IgD-negative memory B cell (primary cell): ENCODE measurements at regions not wholly inside any gene's neighbourhood (a gene's known extent, or its start where the extent isn't known, plus 50 kb on each side); places are given as distances from the start of the nearest gene placed in this dataset.

ENCODE experiments used
- H3K27ac Mint-ChIP-seq, 3 donors: one replicate each; pipeline ENCODE4 v1.8.0; 2020 to 2022; ENCODE audit warnings: mild to moderate bottlenecking in 3 of 3, mixed read lengths in 3 of 3, moderate library complexity in 1 of 3
- H3K27me3 Mint-ChIP-seq: one replicate; pipeline ENCODE4 v1.8.0; 2021; ENCODE audit warnings: mixed read lengths
- H3K36me3 Mint-ChIP-seq: one replicate; pipeline ENCODE4 v1.8.0; 2020; ENCODE audit warnings: mild to moderate bottlenecking, mixed read lengths
- H3K4me1 Mint-ChIP-seq, 3 donors: one replicate each; pipeline ENCODE4 v1.8.0; 2020 to 2022; ENCODE audit warnings: mixed read lengths in 3 of 3, mild to moderate bottlenecking in 1 of 3
- H3K4me3 Mint-ChIP-seq, 4 donors: one replicate each; pipeline ENCODE4 v1.8.0; 2020 to 2022; ENCODE audit warnings: mild to moderate bottlenecking in 4 of 4, mixed read lengths in 4 of 4, moderate library complexity in 3 of 4
- H3K9me3 Mint-ChIP-seq, 3 donors: one replicate each; pipeline ENCODE4 v1.8.0; 2020 to 2021; ENCODE audit warnings: mixed read lengths in 3 of 3, mild to moderate bottlenecking in 1 of 3

- Mint-ChIP-seq H3K27me3 (no peaks in the 10 kb centered on the region), H3K4me1 (peaks cover 0 to 1% (median 0%) of the 10 kb centered on the region in 3 donors), H3K27ac (no peak overlapping the region), H3K9me3 (peaks cover 4 to 19% (median 11%) of the 10 kb centered on the region in 3 donors), H3K36me3 (no peaks in the 10 kb centered on the region), H3K4me3 (no peak overlapping the region)
Measured at GRCh38 chr12:82187011-82187410, 171.2 kb downstream of the CCDC59 start.

GRCh38 chr12:82186282-82186681 lies 171.9 kb downstream of the CCDC59 start:
- peaks cover 0 to 1% (median 0%) of the 10 kb centered on the region in 3 donors for H3K4me1 Mint-ChIP-seq
- H3K4me3 Mint-ChIP-seq: no peak overlapping the region
- H3K36me3 Mint-ChIP-seq: no peaks in the 10 kb centered on the region
- no peaks in the 10 kb centered on the region for H3K27me3 Mint-ChIP-seq
- H3K9me3 Mint-ChIP-seq: peaks cover 4 to 19% (median 11%) of the 10 kb centered on the region in 3 donors
- H3K27ac Mint-ChIP-seq: no peak overlapping the region

- Mint-ChIP-seq H3K27ac (no peak overlapping the region), H3K27me3 (no peaks in the 10 kb centered on the region), H3K4me3 (no peak overlapping the region), H3K4me1 (peaks cover 0 to 1% (median 0%) of the 10 kb centered on the region in 3 donors), H3K9me3 (peaks cover 4 to 15% (median 11%) of the 10 kb centered on the region in 3 donors), H3K36me3 (no peaks in the 10 kb centered on the region)
Measured at GRCh38 chr12:82184844-82185243, 173.3 kb downstream of the CCDC59 start.

GRCh38 chr12:82182601-82183190 lies 175.5 kb downstream of the CCDC59 start:
- peaks cover 0 to 1% (median 0%) of the 10 kb centered on the region in 3 donors for H3K4me1 Mint-ChIP-seq
- H3K9me3 Mint-ChIP-seq: peaks cover 4 to 8% (median 7%) of the 10 kb centered on the region in 3 donors
- H3K4me3 Mint-ChIP-seq: no peak overlapping the region
- no peaks in the 10 kb centered on the region for H3K27me3 Mint-ChIP-seq
- H3K27ac Mint-ChIP-seq: no peak overlapping the region
- peaks cover 1% of the 10 kb centered on the region for H3K36me3 Mint-ChIP-seq

- Mint-ChIP-seq H3K27me3 (no peaks in the 10 kb centered on the region), H3K4me1 (no peaks in the 10 kb centered on the region), H3K27ac (no peak overlapping the region), H3K9me3 (peaks cover 0 to 3% (median 2%) of the 10 kb centered on the region in 3 donors), H3K4me3 (no peak overlapping the region), H3K36me3 (peaks cover 1% of the 10 kb centered on the region)
Measured at GRCh38 chr12:82176761-82177490, 181.3 kb downstream of the CCDC59 start.

GRCh38 chr12:82176026-82176425 lies 182.2 kb downstream of the CCDC59 start:
- H3K27ac Mint-ChIP-seq: no peak overlapping the region
- peaks cover 1% of the 10 kb centered on the region for H3K36me3 Mint-ChIP-seq
- no peaks in the 10 kb centered on the region for H3K4me1 Mint-ChIP-seq
- H3K4me3 Mint-ChIP-seq: no peak overlapping the region
- peaks cover 0 to 3% (median 2%) of the 10 kb centered on the region in 3 donors for H3K9me3 Mint-ChIP-seq
- no peaks in the 10 kb centered on the region for H3K27me3 Mint-ChIP-seq

GRCh38 chr12:82174936-82175335 lies 183.3 kb downstream of the CCDC59 start:
- Mint-ChIP-seq H3K4me3 (no peak overlapping the region), H3K36me3 (peaks cover 1% of the 10 kb centered on the region), H3K27me3 (no peaks in the 10 kb centered on the region), H3K9me3 (peaks cover 0 to 3% (median 2%) of the 10 kb centered on the region in 3 donors), H3K4me1 (no peaks in the 10 kb centered on the region), H3K27ac (no peak overlapping the region)

GRCh38 chr12:82174383-82174782 lies 183.8 kb downstream of the CCDC59 start:
- Mint-ChIP-seq H3K4me1 (no peaks in the 10 kb centered on the region), H3K36me3 (peaks cover 1% of the 10 kb centered on the region), H3K27me3 (no peaks in the 10 kb centered on the region), H3K4me3 (no peak overlapping the region), H3K27ac (no peak overlapping the region), H3K9me3 (peaks cover 0 to 3% (median under 1%) of the 10 kb centered on the region in 3 donors)

- no peaks in the 10 kb centered on the region for H3K27me3 Mint-ChIP-seq
- peaks cover 3 to 9% (median 5%) of the 10 kb centered on the region in 3 donors for H3K9me3 Mint-ChIP-seq
- H3K27ac Mint-ChIP-seq: no peak overlapping the region
- H3K36me3 Mint-ChIP-seq: no peaks in the 10 kb centered on the region
- H3K4me1 Mint-ChIP-seq: no peaks in the 10 kb centered on the region
- no peak overlapping the region for H3K4me3 Mint-ChIP-seq
Measured at GRCh38 chr12:82149045-82149444, 209.1 kb downstream of the CCDC59 start.

GRCh38 chr12:82146740-82147139 lies 211.4 kb downstream of the CCDC59 start:
- no peaks in the 10 kb centered on the region for H3K4me1 Mint-ChIP-seq
- no peak overlapping the region for H3K4me3 Mint-ChIP-seq
- peaks cover 3 to 9% (median 5%) of the 10 kb centered on the region in 3 donors for H3K9me3 Mint-ChIP-seq
- H3K36me3 Mint-ChIP-seq: no peaks in the 10 kb centered on the region
- no peaks in the 10 kb centered on the region for H3K27me3 Mint-ChIP-seq
- H3K27ac Mint-ChIP-seq: no peak overlapping the region

GRCh38 chr12:82144505-82144904 lies 213.7 kb downstream of the CCDC59 start:
- Mint-ChIP-seq H3K4me1 (no peaks in the 10 kb centered on the region), H3K27me3 (no peaks in the 10 kb centered on the region), H3K9me3 (peaks cover 3 to 9% (median 5%) of the 10 kb centered on the region in 3 donors), H3K4me3 (no peak overlapping the region), H3K36me3 (no peaks in the 10 kb centered on the region), H3K27ac (no peak overlapping the region)

- no peak overlapping the region for H3K4me3 Mint-ChIP-seq
- H3K27ac Mint-ChIP-seq: no peak overlapping the region
- peaks cover 4 to 12% (median 9%) of the 10 kb centered on the region in 3 donors for H3K9me3 Mint-ChIP-seq
- peaks cover 1% of the 10 kb centered on the region for H3K36me3 Mint-ChIP-seq
- no peaks in the 10 kb centered on the region for H3K4me1 Mint-ChIP-seq
- H3K27me3 Mint-ChIP-seq: no peaks in the 10 kb centered on the region
Measured at GRCh38 chr12:82132390-82132789, 225.8 kb downstream of the CCDC59 start.

- H3K27me3 Mint-ChIP-seq: no peaks in the 10 kb centered on the region
- H3K36me3 Mint-ChIP-seq: no peaks in the 10 kb centered on the region
- no peak overlapping the region for H3K4me3 Mint-ChIP-seq
- peaks cover 2 to 7% (median 5%) of the 10 kb centered on the region in 3 donors for H3K9me3 Mint-ChIP-seq
- H3K27ac Mint-ChIP-seq: no peak overlapping the region
- H3K4me1 Mint-ChIP-seq: no peaks in the 10 kb centered on the region
Measured at GRCh38 chr12:82130762-82131161, 227.4 kb downstream of the CCDC59 start.

GRCh38 chr12:82124711-82125380 lies 233.3 kb downstream of the CCDC59 start:
- Mint-ChIP-seq H3K36me3 (peaks cover 2% of the 10 kb centered on the region), H3K27ac (no peak overlapping the region), H3K27me3 (no peaks in the 10 kb centered on the region), H3K9me3 (peaks cover 1 to 13% (median 7%) of the 10 kb centered on the region in 3 donors), H3K4me3 (peak overlapping the region in 1 of 4 donors; percentile 14), H3K4me1 (no peaks in the 10 kb centered on the region)

GRCh38 chr12:82121545-82121944 lies 236.6 kb downstream of the CCDC59 start:
- Mint-ChIP-seq H3K4me3 (no peak overlapping the region), H3K4me1 (no peaks in the 10 kb centered on the region), H3K27ac (no peak overlapping the region), H3K27me3 (no peaks in the 10 kb centered on the region), H3K36me3 (peaks cover 2% of the 10 kb centered on the region), H3K9me3 (peaks cover 3 to 17% (median 5%) of the 10 kb centered on the region in 3 donors)
